ENCODE measurements at regions not wholly inside any gene's neighbourhood (a gene's known extent, or its start where the extent isn't known, plus 50 kb on each side); places are given as distances from the start of the nearest gene placed in this dataset.

DNA sequence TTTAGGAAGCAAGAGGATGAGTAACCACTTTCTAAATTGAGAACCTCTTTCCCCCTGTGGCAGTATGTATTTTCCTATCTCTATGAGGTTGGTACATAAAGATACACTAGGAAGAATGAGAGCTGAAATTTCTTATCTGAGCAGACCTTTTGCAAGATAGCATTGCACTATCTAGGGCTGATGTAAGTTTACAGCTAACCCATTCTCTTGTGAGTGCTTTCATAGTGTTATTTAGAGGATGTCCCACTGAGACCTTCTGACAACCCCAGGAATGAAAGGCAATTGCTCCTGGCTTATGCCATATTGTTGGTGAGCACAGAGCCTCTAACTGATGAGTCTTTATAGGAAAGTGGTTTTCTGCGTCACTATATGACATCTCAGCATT lies 1209.3 kb upstream of the CDH6 start:
- ChIA-PET POLR2A (no interaction called here), CTCF (interaction anchor here (0.8 to 1.2 kb wide), 2 partner anchors 9 to 25 kb away, joined by 3 to 5 read pairs; no protein-coding TSS in a partner anchor)
- no peak for DNase-seq (ENCODE audit: extremely low spot score)
- TF ChIP-seq, protein P1, sequence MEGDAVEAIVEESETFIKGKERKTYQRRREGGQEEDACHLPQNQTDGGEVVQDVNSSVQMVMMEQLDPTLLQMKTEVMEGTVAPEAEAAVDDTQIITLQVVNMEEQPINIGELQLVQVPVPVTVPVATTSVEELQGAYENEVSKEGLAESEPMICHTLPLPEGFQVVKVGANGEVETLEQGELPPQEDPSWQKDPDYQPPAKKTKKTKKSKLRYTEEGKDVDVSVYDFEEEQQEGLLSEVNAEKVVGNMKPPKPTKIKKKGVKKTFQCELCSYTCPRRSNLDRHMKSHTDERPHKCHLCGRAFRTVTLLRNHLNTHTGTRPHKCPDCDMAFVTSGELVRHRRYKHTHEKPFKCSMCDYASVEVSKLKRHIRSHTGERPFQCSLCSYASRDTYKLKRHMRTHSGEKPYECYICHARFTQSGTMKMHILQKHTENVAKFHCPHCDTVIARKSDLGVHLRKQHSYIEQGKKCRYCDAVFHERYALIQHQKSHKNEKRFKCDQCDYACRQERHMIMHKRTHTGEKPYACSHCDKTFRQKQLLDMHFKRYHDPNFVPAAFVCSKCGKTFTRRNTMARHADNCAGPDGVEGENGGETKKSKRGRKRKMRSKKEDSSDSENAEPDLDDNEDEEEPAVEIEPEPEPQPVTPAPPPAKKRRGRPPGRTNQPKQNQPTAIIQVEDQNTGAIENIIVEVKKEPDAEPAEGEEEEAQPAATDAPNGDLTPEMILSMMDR (IDR thresholded peaks at IDR 0.05; ENCODE audit: control extremely low read depth, extremely low read depth, low read depth, missing control alignments), result no peak

DNA sequence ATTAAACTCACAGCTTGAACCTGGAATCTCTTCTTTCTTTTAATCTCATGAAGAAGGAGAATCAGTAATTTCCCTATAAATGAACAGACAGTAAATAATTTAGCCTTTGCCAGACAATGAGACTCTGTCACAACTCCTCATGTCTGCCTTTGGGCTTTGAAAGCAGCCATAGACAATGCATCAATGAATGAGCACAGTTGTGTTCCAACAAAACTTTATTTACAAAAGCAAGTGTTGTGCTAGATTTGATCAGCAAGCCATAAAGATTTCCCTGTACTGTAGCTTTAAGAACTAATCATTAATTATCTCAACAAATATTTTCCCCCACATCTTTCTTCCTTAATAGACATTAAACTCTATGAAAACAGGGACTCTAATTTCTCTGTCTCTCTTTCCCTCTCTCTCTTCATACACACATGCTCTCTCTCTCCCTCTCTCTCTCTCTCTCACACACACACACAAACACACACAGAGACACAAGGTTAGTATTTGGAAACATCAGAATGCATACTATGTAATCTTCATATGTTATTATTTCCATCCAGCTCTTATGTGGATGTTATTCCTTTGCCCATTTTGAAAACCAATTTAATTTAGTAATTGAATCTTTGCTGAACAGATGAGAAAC lies 1209.8 kb upstream of the CDH6 start:
- ChIA-PET CTCF (interaction anchor here (0.8 kb wide), 1 partner anchor 9 kb away, joined by 3 read pairs; no protein-coding TSS in a partner anchor), POLR2A (no interaction called here)
- TF ChIP-seq, protein P1 (IDR thresholded peaks at IDR 0.05; ENCODE audit: control extremely low read depth, extremely low read depth, low read depth, missing control alignments), result no peak
- DNase-seq (ENCODE audit: extremely low spot score), result no peak

DNA sequence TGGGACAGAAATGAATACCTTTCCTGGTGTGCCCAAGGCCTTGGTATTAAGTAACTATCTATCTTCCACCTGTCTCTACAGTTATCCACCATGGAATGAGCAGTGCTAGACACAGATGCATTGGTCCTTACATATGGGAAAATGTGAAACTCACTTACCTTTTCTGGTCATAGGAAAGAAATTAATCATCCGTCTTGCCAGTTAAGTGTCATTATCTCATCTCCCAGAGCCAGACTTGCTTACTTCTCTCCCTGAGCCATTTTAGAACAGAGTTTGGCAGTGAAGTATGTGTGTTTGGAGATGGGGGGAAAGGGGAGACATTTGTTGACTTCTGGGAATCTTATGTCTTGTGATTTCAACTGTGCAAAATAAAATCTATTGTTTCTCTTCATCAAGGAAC lies 1211.0 kb upstream of the CDH6 start:
- CTCF ChIA-PET, result no interaction called here
- POLR2A ChIA-PET, result no interaction called here

DNA sequence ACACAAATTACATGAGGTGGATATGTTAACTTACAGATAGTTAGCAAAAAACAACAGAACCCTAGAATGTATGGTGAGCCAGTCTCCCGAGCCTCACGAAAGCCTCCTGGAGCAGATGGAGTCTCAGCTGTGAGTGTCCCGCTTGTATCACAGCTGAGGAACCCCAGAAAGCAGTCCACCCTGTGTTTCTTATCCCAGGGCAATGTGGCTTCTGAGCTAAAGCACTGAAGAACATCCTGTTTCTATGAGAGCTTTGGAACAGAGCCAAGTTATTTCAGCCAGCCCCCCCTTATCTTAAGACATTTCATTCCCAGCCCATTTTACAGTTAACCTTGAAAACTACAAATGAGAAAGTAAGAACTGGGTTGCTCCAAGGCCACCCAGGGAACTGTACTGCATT lies 1220.9 kb upstream of the CDH6 start:
- DNase-seq (ENCODE audit: extremely low spot score), result no peak
- ChIA-PET CTCF (interaction anchor here (1.3 kb wide), 1 partner anchor 9 kb away, joined by 3 read pairs; no protein-coding TSS in a partner anchor), POLR2A (no interaction called here)
- TF ChIP-seq, protein P1 (IDR thresholded peaks at IDR 0.05; ENCODE audit: control extremely low read depth, extremely low read depth, low read depth, missing control alignments), result no peak

More for the DNA sequence above, 1211.0 kb upstream of the CDH6 start:
- no peak for DNase-seq (ENCODE audit: extremely low spot score)
- TF ChIP-seq, protein P1 (IDR thresholded peaks at IDR 0.05; ENCODE audit: control extremely low read depth, extremely low read depth, low read depth, missing control alignments), result no peak

DNA sequence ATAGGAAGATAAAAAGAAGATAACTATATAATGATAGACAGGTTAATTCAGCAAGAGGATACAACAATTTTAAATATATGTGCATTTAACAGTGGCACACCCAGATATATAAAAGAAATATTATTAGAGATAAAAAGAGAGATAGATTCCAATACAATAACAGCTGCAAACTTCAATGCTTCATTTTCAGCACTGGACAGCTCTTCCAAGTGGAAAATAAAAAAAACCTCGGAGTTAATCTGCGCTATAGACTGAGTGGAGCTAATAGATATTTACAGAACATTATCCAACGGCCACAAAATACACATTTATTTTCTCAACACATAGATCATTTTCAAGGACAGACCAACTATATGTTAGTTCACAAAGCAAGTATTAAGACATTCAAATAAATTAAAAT lies 1229.5 kb upstream of the CDH6 start:
- DNase-seq (ENCODE audit: extremely low spot score), result no peak
- TF ChIP-seq, protein P1 (IDR thresholded peaks at IDR 0.05; ENCODE audit: control extremely low read depth, extremely low read depth, low read depth, missing control alignments), result no peak
- ChIA-PET CTCF (no interaction called here), POLR2A (no interaction called here)

DNA sequence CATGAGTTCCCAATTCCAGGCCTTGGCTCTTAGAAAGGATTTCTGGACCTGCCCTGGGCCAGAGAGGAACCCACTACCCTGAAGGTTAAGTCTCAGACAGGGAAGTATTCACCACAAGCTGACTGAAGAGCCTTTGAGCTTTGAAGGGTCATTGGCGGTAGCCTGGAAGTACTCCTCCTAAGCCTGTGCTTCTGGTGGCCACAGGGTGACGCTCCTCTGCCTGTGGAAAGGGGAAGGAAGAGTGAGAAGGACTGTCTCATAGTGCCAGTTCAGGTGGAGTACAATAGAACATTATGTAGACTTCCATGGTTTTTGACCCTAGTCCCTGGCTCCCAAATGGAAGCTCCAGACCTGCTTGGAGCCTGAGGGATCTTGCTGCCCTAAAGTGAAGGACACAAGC lies 1233.2 kb upstream of the CDH6 start:
- CTCF ChIA-PET, result interaction anchor here (1.5 to 1.9 kb wide), 2 partner anchors 8 to 25 kb away, joined by 3 to 5 read pairs; no protein-coding TSS in a partner anchor
- DNase-seq (ENCODE audit: extremely low spot score), result no peak
- POLR2A ChIA-PET, result no interaction called here
- TF ChIP-seq, protein P1 (IDR thresholded peaks at IDR 0.05; ENCODE audit: control extremely low read depth, extremely low read depth, low read depth, missing control alignments), result no peak

Data from GM10248 (cell line).